ENCODE measurements at regions not wholly inside any gene's neighbourhood (a gene's known extent, or its start where the extent isn't known, plus 50 kb on each side); places are given as distances from the start of the nearest gene placed in this dataset.
"Not testable (repeated sequence)": the region's sequence is repeated elsewhere in the genome, so short reads cannot be mapped to it uniquely, and the experiment has no call there.

DNA sequence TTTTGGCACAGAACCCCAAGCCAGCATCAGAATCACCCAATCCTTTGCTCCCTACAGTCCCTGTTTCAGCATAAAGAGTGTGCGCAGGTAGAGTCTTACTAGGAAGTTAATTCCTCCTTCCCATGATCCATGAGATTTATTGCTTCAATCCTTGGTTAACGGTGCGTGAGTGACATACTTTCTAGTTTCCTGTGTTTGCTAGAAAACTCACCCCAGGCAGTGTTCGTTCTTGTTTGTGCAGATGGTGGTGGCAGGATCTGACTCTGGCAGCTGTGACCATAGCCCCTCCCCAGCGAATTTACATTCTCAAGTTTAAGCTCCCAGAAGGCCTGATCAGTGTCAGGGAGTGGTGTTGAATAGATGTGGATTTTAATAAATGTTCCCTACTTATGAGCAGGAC lies 106.7 kb upstream of the CCT8L2 start:
- Mint-ChIP-seq H3K4me3 (no peak overlapping the region), H3K27ac (no peak overlapping the region)

DNA sequence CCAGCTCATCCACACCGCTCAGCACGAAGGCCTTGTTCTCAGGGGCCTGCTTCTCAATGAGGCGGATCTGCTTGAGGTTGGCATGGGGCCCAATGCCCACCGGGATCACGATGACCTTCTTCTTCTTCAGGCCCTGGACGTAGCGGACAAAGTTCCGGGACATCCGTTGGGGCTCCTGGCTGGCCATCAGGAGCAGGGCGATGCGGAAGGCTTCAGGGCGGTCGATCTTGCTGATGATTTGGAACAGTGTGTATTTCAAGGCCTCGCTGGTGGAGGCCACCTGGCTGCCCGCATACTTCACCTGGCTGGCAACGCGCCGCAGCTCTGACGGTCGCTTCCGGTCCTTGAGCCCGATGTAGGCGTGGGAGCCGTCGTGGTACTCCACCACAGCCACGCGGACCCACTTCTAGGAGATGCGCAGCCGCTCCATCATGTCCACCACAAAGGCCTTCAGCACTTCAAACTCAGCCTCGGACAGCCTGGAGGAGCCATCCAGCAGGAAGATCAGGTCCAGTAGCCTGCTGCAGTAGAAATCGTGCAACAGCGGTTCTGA lies 105.0 kb upstream of the CCT8L2 start:
- peaks cover 15% of the 10 kb centered on the region for H3K36me3 Mint-ChIP-seq (ENCODE audit: low read depth)
- not testable (repeated sequence) for DNase-seq; H3K4me3 Mint-ChIP-seq; H3K27ac Mint-ChIP-seq; H3K27me3 Mint-ChIP-seq (ENCODE audit: insufficient read depth); H3K4me1 Mint-ChIP-seq (ENCODE audit: low read depth)
- H3K9me3 Mint-ChIP-seq: peaks cover 82% of the 10 kb centered on the region

More for the DNA sequence above, 106.7 kb upstream of the CCT8L2 start:
- no peak for DNase-seq
- Mint-ChIP-seq H3K9me3 (peaks cover 80% of the 10 kb centered on the region), H3K36me3 (ENCODE audit: low read depth) (peaks cover 17% of the 10 kb centered on the region), H3K4me1 (ENCODE audit: low read depth) (no peaks in the 10 kb centered on the region), H3K27me3 (ENCODE audit: insufficient read depth) (no peaks in the 10 kb centered on the region; the same call in 1 of the 2 replicates)
- TF ChIP-seq, protein P1, sequence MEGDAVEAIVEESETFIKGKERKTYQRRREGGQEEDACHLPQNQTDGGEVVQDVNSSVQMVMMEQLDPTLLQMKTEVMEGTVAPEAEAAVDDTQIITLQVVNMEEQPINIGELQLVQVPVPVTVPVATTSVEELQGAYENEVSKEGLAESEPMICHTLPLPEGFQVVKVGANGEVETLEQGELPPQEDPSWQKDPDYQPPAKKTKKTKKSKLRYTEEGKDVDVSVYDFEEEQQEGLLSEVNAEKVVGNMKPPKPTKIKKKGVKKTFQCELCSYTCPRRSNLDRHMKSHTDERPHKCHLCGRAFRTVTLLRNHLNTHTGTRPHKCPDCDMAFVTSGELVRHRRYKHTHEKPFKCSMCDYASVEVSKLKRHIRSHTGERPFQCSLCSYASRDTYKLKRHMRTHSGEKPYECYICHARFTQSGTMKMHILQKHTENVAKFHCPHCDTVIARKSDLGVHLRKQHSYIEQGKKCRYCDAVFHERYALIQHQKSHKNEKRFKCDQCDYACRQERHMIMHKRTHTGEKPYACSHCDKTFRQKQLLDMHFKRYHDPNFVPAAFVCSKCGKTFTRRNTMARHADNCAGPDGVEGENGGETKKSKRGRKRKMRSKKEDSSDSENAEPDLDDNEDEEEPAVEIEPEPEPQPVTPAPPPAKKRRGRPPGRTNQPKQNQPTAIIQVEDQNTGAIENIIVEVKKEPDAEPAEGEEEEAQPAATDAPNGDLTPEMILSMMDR (IDR thresholded peaks at IDR 0.05): no peak

DNA sequence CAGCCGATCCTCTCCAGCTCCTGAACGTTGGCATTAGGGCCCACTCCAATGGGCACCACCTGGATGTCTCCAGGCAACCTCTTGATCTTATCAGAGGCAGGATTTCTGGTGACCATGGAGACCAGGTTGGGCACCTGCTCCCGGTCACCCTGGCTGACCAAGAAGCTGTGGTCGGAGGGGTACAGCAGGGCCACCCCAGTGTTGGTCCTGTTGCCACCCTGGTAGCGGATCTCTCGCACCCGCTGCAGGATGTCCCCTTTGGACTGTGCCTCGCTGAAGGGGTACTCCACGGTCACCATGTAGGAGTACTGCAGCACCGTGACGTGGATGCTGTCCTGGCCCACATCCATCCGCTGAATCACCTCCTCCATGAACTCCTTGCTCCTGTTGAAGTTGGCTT lies 104.3 kb upstream of the CCT8L2 start:
- not testable (repeated sequence) for H3K4me3 Mint-ChIP-seq; H3K27me3 Mint-ChIP-seq (ENCODE audit: insufficient read depth)
- H3K9me3 Mint-ChIP-seq: peaks cover 82% of the 10 kb centered on the region

DNA sequence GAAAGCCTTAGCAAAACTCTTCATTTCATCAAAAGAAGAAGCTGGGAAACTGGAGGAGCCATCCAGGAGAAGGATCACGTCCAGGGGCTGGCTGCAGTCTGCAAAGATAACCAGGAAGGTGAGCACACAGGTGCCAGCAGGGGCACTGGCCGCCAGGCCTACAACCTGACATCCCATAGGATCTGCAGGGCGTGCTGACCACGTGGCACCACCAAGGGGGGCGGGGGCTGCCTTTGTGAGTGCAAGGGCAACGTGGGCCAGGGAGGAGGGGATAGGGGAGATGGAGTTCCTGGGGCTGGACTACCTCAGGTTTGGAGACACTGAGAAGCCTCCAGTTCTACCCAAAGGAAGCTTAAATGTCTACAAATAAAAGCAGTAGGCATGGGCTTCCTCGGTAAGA lies 102.7 kb upstream of the CCT8L2 start:
- H3K9me3 Mint-ChIP-seq: peaks cover 85% of the 10 kb centered on the region
- TF ChIP-seq, protein P1 (IDR thresholded peaks at IDR 0.05): no peak
- no peak for DNase-seq
- no peaks in the 10 kb centered on the region for H3K4me1 Mint-ChIP-seq (ENCODE audit: low read depth)
- H3K36me3 Mint-ChIP-seq (ENCODE audit: low read depth): peaks cover 12% of the 10 kb centered on the region
- H3K4me3 Mint-ChIP-seq: no peak overlapping the region
- H3K27me3 Mint-ChIP-seq (ENCODE audit: insufficient read depth): no peaks in the 10 kb centered on the region; the same call in 1 of the 2 replicates
- H3K27ac Mint-ChIP-seq: no peak overlapping the region

More for the DNA sequence above, 104.3 kb upstream of the CCT8L2 start:
- H3K4me1 Mint-ChIP-seq (ENCODE audit: low read depth); H3K27ac Mint-ChIP-seq; DNase-seq: not testable (repeated sequence)
- peaks cover 12% of the 10 kb centered on the region for H3K36me3 Mint-ChIP-seq (ENCODE audit: low read depth)

DNA sequence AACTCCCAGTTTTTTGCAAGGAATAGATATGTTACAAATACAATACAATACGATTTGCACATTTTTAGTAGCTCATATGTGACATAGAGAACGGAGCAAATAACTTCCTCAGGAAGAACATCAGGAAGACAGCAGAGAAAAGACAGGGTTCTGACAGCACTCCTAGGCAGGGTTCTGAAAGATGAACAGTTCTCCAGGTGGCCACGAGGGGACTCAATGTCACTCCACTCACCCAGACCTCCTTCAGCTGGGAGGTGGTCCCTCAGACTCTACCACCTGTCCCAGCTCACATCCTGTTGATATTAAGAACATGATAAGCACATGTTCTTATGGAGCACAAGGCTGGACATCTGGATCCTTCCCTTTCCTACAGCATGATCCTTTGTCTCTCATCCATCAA lies 101.1 kb upstream of the CCT8L2 start:
- H3K27ac Mint-ChIP-seq; H3K4me1 Mint-ChIP-seq (ENCODE audit: low read depth); DNase-seq; H3K27me3 Mint-ChIP-seq (ENCODE audit: insufficient read depth); H3K4me3 Mint-ChIP-seq: not testable (repeated sequence)
- Mint-ChIP-seq H3K9me3 (peaks cover 80% of the 10 kb centered on the region), H3K36me3 (ENCODE audit: low read depth) (peaks cover 12% of the 10 kb centered on the region)

DNA sequence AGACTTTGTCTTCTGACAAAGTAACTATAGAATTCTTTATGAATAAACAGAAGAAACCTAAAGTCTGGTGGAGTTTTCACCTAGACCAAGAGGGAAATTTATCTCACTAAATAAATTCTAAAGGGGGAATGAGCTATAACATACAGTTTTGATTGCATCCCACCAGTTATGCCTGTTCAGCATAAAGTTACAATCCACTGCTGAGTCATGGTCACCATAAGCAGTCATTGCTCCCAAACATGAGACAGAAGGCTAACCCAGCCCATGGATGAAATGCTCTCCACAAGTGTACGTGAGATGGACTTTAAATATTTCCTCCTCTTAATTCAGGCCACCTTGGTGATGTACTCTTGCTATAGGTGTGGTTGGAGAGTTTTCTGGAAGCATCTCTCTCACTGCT lies 96.7 kb upstream of the CCT8L2 start:
- H3K27me3 Mint-ChIP-seq (ENCODE audit: insufficient read depth); H3K27ac Mint-ChIP-seq; DNase-seq; H3K4me1 Mint-ChIP-seq (ENCODE audit: low read depth); H3K36me3 Mint-ChIP-seq (ENCODE audit: low read depth); H3K4me3 Mint-ChIP-seq: not testable (repeated sequence)
- peaks cover 77% of the 10 kb centered on the region for H3K9me3 Mint-ChIP-seq

DNA sequence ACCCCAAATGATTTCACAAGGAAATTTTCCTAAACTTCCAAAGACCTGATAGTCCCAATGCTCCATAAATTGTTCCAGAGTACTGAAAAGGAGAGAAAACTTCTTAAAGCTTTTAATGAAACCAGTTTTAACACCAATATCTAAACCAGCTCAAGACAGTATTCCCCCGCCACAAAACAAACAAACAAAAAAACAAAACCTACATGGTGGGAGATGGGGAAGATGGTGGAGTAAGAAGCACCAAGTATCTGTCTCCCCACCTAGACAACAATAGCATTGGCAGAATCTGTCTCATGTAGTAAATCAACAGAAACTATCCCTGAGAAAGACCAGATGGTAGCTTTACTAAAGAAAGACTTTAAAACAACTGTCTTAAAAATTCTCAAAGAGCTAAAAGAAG lies 88.7 kb upstream of the CCT8L2 start:
- not testable (repeated sequence) for H3K36me3 Mint-ChIP-seq (ENCODE audit: low read depth); H3K27me3 Mint-ChIP-seq (ENCODE audit: insufficient read depth); H3K4me1 Mint-ChIP-seq (ENCODE audit: low read depth); H3K27ac Mint-ChIP-seq; DNase-seq; H3K4me3 Mint-ChIP-seq
- H3K9me3 Mint-ChIP-seq: peaks cover 37% of the 10 kb centered on the region

DNA sequence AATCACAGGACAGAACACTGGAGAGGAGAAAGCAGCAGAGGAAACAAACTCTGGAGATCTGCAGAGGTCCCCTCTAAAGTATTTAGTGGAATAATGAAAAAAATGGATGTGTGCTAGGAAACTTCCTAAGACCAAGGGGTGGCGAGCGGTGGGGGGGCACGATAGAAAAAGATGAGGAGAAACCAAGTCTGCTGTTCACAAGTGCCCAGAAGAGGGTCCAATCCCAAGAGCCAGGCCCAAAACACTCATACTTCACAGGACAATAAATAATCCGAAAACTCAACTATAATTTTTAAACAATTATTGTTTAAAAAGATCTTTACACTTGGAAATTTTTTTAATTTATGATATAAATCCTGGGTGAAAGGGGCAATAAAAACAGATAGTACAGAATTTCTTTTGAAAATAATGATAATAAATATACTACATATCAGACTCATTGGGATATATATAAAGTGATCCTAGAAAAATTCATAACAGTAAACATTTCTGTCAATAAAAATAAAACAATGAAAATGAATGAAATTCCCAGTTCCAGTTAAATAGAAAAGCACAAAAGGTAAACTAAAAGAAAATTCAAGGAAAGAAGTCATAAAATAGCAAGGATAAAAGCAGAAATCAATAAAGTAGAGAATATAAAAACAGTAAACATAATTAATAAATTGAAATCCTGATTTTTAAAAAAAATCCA lies 87.7 kb upstream of the CCT8L2 start:
- not testable (repeated sequence) for DNase-seq; H3K36me3 Mint-ChIP-seq (ENCODE audit: low read depth); H3K27ac Mint-ChIP-seq; H3K27me3 Mint-ChIP-seq (ENCODE audit: insufficient read depth); H3K4me1 Mint-ChIP-seq (ENCODE audit: low read depth); H3K4me3 Mint-ChIP-seq
- peaks cover 34% of the 10 kb centered on the region for H3K9me3 Mint-ChIP-seq

DNA sequence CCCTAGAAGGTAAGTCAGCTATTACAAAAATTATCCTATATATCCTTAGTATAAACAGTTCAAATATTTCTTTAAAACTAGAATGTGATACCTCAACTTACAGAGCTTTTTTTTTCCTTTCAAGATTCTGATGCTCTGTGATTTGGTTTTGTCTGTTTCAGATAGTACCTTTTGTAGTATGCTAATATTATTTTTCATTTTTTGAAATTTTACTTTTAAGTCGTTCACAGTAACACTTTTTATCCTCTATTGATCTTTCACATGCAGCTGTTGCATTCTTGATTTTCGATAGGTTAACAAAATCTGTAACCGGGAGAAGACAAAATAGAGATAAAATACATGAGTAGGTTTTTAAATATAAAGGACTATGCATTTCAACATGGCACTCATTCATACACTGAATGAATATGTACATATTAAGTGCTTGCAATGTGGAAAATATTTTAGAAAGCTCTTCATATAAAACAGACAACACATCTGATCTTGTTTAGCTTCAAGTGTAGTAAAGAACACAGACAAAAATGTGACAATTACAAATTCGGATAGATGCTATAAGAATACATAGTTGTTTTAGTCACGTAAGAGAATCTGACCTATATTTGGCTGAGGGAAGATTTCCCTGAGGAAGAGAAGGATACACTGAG lies 86.7 kb upstream of the CCT8L2 start:
- DNase-seq; H3K4me1 Mint-ChIP-seq (ENCODE audit: low read depth); H3K27me3 Mint-ChIP-seq (ENCODE audit: insufficient read depth); H3K4me3 Mint-ChIP-seq; H3K36me3 Mint-ChIP-seq (ENCODE audit: low read depth); H3K27ac Mint-ChIP-seq: not testable (repeated sequence)
- H3K9me3 Mint-ChIP-seq: peaks cover 33% of the 10 kb centered on the region

DNA sequence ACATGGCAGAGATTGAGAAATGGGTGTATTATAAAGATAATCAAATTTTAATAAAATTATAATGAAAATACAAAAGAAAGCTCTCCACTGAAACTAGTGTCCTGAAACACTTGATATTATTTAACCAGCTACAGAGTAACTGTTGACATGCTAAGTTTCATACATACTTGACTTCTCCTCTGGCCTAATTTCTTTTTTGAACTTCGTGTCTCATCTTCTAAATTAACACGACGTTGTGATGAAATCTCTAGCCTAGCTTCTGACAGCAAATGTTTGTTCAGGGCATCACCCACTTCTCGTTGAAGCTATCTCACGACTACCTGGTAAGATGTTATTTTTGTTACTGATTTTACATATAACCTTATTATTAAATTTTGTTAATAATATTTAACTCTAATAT lies 80.8 kb upstream of the CCT8L2 start:
- not testable (repeated sequence) for H3K36me3 Mint-ChIP-seq (ENCODE audit: low read depth); H3K27ac Mint-ChIP-seq; H3K4me1 Mint-ChIP-seq (ENCODE audit: low read depth); H3K4me3 Mint-ChIP-seq; H3K27me3 Mint-ChIP-seq (ENCODE audit: insufficient read depth); DNase-seq
- peaks cover 24% of the 10 kb centered on the region for H3K9me3 Mint-ChIP-seq

DNA sequence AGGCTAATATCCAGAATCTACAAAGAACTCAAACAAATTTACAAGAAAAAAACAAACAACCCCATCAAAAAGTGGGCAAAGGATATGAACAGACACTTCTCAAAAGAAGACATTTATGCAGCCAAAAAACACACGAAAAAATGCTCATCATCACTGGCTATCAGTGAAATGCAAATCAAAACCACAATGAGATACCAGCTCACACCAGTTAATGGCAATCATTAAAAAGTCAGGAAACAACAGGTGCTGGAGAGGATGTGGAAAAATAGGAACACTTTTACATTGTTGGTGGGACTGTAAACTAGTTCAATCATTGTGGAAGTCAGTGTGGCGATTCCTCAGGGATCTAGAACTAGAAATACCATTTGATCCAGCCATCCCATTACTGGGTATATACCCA lies 73.0 kb upstream of the CCT8L2 start:
- not testable (repeated sequence) for H3K4me3 Mint-ChIP-seq; H3K27me3 Mint-ChIP-seq (ENCODE audit: insufficient read depth); DNase-seq; H3K4me1 Mint-ChIP-seq (ENCODE audit: low read depth); H3K27ac Mint-ChIP-seq; H3K36me3 Mint-ChIP-seq (ENCODE audit: low read depth)
- peaks cover 33% of the 10 kb centered on the region for H3K9me3 Mint-ChIP-seq

DNA sequence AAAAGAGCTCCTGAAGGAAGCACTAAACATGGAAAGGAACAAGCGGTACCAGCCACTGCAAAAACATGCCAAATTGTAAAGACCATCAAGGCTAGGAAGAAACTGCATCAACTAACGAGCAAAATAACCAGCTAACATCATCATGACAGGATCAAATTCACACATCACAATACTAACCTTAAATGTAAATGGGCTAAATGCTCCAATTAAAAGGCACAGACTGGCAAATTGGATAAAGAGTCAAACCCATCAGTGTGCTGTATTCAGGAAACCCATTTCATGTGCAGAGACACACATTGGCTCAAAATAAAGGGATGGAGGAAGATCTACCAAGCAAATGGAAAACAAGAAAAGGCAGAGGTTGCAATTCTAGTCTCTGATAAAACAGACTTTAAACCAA lies 69.7 kb upstream of the CCT8L2 start:
- not testable (repeated sequence) for H3K27me3 Mint-ChIP-seq (ENCODE audit: insufficient read depth); DNase-seq; H3K27ac Mint-ChIP-seq; H3K36me3 Mint-ChIP-seq (ENCODE audit: low read depth); H3K4me1 Mint-ChIP-seq (ENCODE audit: low read depth); H3K4me3 Mint-ChIP-seq
- peaks cover 44% of the 10 kb centered on the region for H3K9me3 Mint-ChIP-seq
